Dendritic cell treated with granulocyte-macrophage colony-stimulating factor and Interleukin-4, amounts not matched to agents 40 ng/mL and 50 ng/mL, for 4 days (primary cell): ENCODE measurements at regions not wholly inside any gene's neighbourhood (a gene's known extent, or its start where the extent isn't known, plus 50 kb on each side); places are given as distances from the start of the nearest gene placed in this dataset.

Experiments
- H3K27ac Mint-ChIP-seq: one replicate; pipeline ENCODE4 v1.8.0; 2022; ENCODE audit warnings: mild to moderate bottlenecking, mixed read lengths
- H3K27me3 Mint-ChIP-seq: one replicate; pipeline ENCODE4 v1.8.0; 2022; ENCODE audit warnings: mild to moderate bottlenecking, mixed read lengths
- H3K36me3 Mint-ChIP-seq: one replicate; pipeline ENCODE4 v1.8.0; 2022; ENCODE audit warnings: low read depth, mixed read lengths
- H3K4me1 Mint-ChIP-seq: one replicate; pipeline ENCODE4 v1.8.0; 2022; ENCODE audit warnings: low read depth, mixed read lengths
- H3K4me3 Mint-ChIP-seq: one replicate; pipeline ENCODE4 v1.8.0; 2022; ENCODE audit warnings: mild to moderate bottlenecking, moderate library complexity, mixed read lengths
- H3K9me3 Mint-ChIP-seq: one replicate; pipeline ENCODE4 v1.8.0; 2022; ENCODE audit warnings: mixed read lengths
- intact Hi-C: fragments of 100-400 bp; cut with micrococcal nuclease; formaldehyde crosslinking; loops from one replicate; pipeline ENCODE4 v1.15.0; 2022

DNA sequence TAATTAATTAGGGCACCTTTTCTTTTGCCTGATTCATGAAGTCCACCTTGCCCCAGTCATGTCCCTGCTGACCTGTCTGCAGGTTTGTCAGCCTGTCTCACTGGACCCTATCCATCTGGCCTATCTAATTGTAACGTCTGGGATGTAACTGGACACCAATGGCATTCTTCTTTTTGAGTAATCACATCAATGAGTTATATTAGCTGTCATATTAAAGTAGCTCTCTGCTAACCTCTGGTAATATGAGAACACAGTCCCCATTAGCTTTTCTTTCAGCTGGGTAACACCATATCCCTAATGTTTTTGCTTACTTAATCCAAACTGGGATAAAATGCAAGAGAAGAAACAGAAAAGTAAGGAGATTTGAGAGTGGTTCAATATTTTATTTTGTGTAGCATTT lies 166.2 kb upstream of the VEPH1 start:
- H3K27ac Mint-ChIP-seq = no peak overlapping the region
- H3K4me1 Mint-ChIP-seq = no peaks in the 10 kb centered on the region
- H3K9me3 Mint-ChIP-seq = no peaks in the 10 kb centered on the region
- intact Hi-C loops = no loop called here
- H3K4me3 Mint-ChIP-seq = no peak overlapping the region
- H3K27me3 Mint-ChIP-seq = no peaks in the 10 kb centered on the region
- H3K36me3 Mint-ChIP-seq = no peaks in the 10 kb centered on the region

DNA sequence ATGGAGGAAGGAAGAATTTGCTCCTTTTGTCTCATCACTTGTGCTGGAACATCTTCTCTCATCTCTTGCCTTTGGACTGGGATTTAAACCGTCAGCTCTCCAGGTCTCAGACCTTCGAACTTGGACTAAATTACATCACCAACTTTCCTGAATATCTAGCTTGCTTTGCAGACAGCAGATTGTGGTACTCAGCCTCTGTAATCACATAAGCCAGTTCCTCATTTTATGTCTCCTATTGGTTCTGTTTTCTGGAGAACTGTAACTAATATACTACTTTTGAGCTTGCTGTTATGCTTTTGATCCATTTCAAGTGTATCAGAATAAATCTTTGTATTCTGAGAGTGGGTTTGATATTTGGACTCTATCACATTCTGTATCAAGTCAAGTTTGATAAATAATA lies 164.3 kb upstream of the VEPH1 start:
- Mint-ChIP-seq H3K27ac (no peak overlapping the region), H3K36me3 (no peaks in the 10 kb centered on the region), H3K4me1 (no peaks in the 10 kb centered on the region), H3K27me3 (no peaks in the 10 kb centered on the region), H3K4me3 (no peak overlapping the region), H3K9me3 (no peaks in the 10 kb centered on the region)
- intact Hi-C loops = no loop called here

DNA sequence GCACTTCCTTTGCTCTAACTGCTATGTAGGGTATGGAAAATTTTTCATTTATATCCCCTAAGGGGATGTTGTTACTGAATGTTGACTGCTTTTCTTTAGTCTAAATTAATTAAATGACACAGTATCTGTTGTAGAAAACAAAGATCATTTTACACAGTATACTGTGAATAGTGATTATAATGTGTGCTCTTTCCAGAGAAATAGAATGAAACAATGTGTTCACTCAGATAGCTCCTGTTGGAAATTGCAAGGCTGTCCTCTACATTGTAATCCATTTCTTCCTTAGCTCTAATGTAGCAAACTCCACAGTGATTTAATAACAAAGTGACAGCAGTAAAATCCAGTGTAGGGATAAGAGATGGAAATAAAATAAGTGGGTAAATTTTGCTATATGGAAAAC lies 159.0 kb upstream of the VEPH1 start:
- no peaks in the 10 kb centered on the region for H3K4me1 Mint-ChIP-seq
- H3K27ac Mint-ChIP-seq = no peak overlapping the region
- intact Hi-C loops = no loop called here
- no peaks in the 10 kb centered on the region for H3K27me3 Mint-ChIP-seq
- H3K9me3 Mint-ChIP-seq = no peaks in the 10 kb centered on the region
- H3K36me3 Mint-ChIP-seq = no peaks in the 10 kb centered on the region
- no peak overlapping the region for H3K4me3 Mint-ChIP-seq

DNA sequence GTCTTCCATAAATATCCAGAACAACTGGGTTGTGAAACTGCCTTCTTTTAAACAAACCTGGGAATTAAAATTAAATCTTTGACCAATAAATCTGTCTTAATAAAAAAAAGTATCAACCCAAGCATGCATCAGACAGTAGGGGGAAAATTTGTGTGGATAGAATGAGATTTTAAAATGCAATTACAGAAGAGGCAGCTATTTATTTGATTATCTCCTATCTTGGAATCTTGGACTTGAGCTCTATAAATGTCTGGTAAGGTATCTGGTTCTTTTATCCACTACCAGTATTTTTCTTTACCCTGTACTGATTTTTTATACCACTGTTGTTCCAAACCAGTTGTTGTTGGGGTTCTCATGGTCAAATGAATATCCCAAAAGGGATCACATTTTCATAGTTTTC lies 157.6 kb upstream of the VEPH1 start:
- Mint-ChIP-seq H3K4me1 (no peaks in the 10 kb centered on the region), H3K4me3 (no peak overlapping the region), H3K27ac (no peak overlapping the region), H3K27me3 (no peaks in the 10 kb centered on the region), H3K9me3 (no peaks in the 10 kb centered on the region), H3K36me3 (no peaks in the 10 kb centered on the region)
- intact Hi-C loops = no loop called here

DNA sequence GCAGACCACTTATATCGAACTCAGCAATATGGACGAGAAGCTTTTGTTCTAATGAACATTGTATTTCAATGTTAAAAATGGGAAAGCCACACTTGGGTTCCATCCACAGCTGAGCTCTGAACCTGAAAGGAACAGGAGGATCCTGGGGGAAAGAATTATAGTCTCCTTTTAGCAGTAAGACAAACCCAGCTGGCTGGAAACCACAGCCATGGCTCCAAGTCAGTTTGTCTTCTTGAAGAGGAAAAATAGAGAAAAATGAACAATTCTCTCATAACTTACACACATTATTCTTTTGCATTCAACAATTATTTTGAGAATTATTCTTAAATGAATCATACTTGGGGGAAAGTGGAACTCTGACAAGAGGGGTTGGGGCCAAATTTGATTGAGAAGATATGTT lies 149.2 kb upstream of the VEPH1 start:
- no peak overlapping the region for H3K4me3 Mint-ChIP-seq

DNA sequence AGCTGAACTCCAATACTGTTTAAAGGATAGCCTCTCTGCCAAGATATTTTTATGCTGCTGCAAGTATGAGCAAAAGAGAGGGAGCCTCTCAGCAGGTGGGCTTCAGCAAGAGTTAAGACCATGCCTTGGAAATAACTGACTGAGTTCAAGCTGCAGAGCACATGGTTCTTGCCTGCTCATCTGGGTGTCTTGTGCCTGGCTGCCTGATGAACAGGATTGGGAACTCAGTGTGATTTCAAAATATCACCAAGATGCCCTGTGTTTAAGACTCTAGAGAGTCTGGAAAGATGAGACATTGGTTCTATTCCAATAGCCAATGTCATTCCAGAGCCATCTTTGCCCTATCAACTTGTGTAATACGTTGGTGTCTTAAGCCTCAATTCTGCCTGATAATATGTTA lies 147.5 kb upstream of the VEPH1 start:
- H3K4me1 Mint-ChIP-seq = no peaks in the 10 kb centered on the region
- no peaks in the 10 kb centered on the region for H3K27me3 Mint-ChIP-seq
- H3K4me3 Mint-ChIP-seq = no peak overlapping the region
- H3K9me3 Mint-ChIP-seq = no peaks in the 10 kb centered on the region
- no peaks in the 10 kb centered on the region for H3K36me3 Mint-ChIP-seq
- intact Hi-C loops = no loop called here
- H3K27ac Mint-ChIP-seq = no peak overlapping the region

More for the DNA sequence above, 149.2 kb upstream of the VEPH1 start:
- intact Hi-C loops = no loop called here
- no peaks in the 10 kb centered on the region for H3K36me3 Mint-ChIP-seq
- no peaks in the 10 kb centered on the region for H3K9me3 Mint-ChIP-seq
- H3K27me3 Mint-ChIP-seq = no peaks in the 10 kb centered on the region
- H3K27ac Mint-ChIP-seq = no peak overlapping the region
- no peaks in the 10 kb centered on the region for H3K4me1 Mint-ChIP-seq

DNA sequence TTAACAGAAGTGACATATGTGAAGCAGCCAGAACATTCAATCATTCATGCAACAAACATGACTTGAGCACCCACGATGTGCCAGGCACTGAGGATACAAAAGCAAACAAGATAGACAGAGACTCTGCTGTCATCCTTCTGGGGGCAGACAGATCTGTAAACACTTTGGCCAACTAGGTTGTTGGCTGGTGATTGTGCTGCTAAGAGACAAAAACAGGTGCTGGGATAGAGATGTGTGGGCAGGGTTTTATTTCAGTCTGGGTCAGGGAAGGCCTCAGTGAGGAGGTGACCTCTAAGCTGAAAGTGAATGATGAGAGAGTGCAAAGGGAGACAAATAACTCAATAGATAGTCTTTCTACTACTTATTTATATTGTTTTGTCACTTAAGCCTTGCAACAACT lies 147.0 kb upstream of the VEPH1 start:
- no peaks in the 10 kb centered on the region for H3K36me3 Mint-ChIP-seq
- no peak overlapping the region for H3K4me3 Mint-ChIP-seq
- intact Hi-C loops = no loop called here
- H3K4me1 Mint-ChIP-seq = no peaks in the 10 kb centered on the region
- no peak overlapping the region for H3K27ac Mint-ChIP-seq
- H3K9me3 Mint-ChIP-seq = no peaks in the 10 kb centered on the region
- no peaks in the 10 kb centered on the region for H3K27me3 Mint-ChIP-seq

DNA sequence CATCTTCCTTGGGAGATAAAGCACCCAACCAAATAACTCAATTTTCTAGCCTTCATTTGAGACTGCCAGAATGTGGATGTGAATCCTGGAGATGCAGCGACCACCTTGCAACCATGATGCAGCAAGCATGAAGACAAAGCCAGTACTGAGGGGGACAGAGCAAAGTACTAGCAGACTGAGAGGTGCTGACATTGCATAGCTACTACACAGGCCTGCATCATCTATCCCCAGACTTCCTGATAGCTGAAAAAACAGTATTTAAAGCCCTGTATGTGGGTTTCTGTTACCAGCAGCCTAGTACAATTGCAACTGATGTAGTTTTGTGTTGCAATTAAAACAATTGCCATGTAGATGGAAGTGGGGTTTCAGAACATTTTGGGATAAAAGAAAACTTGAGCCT lies 146.3 kb upstream of the VEPH1 start:
- no peak overlapping the region for H3K27ac Mint-ChIP-seq
- no peaks in the 10 kb centered on the region for H3K4me1 Mint-ChIP-seq
- no peaks in the 10 kb centered on the region for H3K27me3 Mint-ChIP-seq
- H3K36me3 Mint-ChIP-seq = no peaks in the 10 kb centered on the region
- no peak overlapping the region for H3K4me3 Mint-ChIP-seq
- intact Hi-C loops = no loop called here
- no peaks in the 10 kb centered on the region for H3K9me3 Mint-ChIP-seq

DNA sequence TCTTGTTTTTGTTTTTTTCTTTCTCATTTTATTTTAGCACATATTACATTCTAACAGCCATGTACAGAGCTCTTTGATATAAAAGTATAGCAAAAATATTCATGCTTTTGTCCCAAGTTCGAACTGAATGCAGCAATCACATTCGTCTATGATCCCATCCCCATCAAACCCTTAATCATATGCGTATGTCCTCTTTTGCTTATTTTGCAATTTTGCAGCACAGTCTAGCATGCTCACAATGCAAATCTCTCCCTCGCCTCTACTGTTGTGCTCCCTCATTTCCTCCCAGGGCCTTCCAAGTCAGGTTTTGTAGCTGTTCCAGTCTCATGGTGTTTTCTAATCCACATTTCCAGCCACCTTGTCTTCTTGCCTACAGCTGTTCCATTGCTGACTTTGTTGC lies 144.6 kb upstream of the VEPH1 start:
- H3K4me1 Mint-ChIP-seq = no peaks in the 10 kb centered on the region
- H3K27ac Mint-ChIP-seq = no peak overlapping the region
- H3K9me3 Mint-ChIP-seq = no peaks in the 10 kb centered on the region
- H3K4me3 Mint-ChIP-seq = no peak overlapping the region
- H3K36me3 Mint-ChIP-seq = no peaks in the 10 kb centered on the region
- no peaks in the 10 kb centered on the region for H3K27me3 Mint-ChIP-seq
- intact Hi-C loops = no loop called here

DNA sequence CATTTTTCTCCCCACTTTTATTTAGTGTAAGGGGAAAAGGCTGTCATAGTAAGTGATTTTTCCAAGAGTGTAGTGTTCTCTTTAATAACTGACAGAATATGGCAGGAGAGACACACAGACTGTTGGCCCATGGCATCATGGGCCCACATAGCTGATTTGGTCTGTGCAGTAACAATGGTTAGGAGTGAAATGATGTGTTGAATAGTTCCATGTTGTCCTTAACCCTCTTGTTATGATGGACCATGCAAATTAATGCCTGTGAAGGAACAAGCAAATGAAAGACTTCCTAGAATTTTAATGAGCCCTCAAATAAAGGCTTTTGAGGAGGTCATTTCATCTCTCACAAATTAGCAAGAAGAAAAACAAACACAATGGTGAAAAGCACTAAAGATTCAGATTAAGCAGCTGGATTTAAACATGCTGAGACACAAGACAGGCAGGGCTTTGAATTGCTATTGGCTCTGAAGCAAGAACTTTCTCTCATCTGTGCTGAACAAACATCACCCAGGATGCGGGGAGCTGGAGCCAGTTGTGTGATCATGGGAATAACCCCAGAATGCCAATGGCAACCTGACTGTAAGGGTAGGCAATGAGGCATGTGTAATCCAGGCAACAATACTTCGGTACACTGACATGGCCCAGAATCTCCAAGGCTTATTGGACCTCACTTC lies 136.7 kb upstream of the VEPH1 start:
- no peak overlapping the region for H3K27ac Mint-ChIP-seq
- intact Hi-C loops = no loop called here
- no peaks in the 10 kb centered on the region for H3K36me3 Mint-ChIP-seq
- H3K27me3 Mint-ChIP-seq = no peaks in the 10 kb centered on the region
- no peak overlapping the region for H3K4me3 Mint-ChIP-seq
- no peaks in the 10 kb centered on the region for H3K4me1 Mint-ChIP-seq
- peaks cover 26% of the 10 kb centered on the region for H3K9me3 Mint-ChIP-seq

DNA sequence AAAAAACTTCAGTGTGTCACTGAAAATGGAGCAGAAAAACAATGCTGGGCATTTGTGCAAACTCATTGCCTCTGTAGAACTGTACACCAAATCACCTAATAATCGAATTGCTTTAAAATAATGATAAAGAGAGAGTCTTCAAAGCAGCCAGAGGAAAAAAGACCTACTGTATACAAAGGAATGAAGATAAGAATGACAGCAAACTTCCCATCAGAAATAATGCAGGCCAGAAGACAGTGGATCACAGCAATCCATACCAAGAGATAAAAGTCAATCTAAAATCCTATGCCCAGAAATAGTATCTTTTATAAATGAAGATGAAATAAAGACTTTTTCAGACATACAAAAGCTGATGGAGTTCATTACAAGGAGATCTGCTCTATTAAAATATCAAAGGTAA lies 134.7 kb upstream of the VEPH1 start:
- Mint-ChIP-seq H3K9me3 (peaks cover 26% of the 10 kb centered on the region), H3K27ac (no peak overlapping the region), H3K36me3 (no peaks in the 10 kb centered on the region), H3K4me3 (no peak overlapping the region), H3K27me3 (no peaks in the 10 kb centered on the region), H3K4me1 (no peaks in the 10 kb centered on the region)
- intact Hi-C loops = no loop called here

DNA sequence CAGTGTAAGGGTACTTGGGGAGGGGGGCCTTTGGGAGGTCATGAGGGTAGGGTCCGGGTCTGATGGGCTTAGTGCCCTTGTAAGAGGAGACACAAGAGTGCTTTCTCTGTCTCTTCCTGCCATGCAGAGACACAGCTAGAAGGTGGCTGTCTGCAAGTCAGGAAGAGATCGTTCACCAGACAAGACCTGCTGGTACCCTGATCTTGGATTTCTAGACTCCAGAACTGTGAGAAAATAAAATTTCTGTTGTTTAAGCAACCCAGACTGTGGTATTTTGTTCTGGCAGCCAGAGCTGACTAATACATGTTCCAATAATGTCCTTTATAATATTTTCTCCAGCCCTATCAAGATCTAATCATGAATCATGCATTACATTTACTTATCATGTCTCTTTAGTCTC lies 130.0 kb upstream of the VEPH1 start:
- Mint-ChIP-seq H3K9me3 (peaks cover 17% of the 10 kb centered on the region), H3K36me3 (no peaks in the 10 kb centered on the region), H3K4me1 (no peaks in the 10 kb centered on the region), H3K27ac (no peak overlapping the region), H3K27me3 (no peaks in the 10 kb centered on the region), H3K4me3 (no peak overlapping the region)
- intact Hi-C loops = no loop called here

DNA sequence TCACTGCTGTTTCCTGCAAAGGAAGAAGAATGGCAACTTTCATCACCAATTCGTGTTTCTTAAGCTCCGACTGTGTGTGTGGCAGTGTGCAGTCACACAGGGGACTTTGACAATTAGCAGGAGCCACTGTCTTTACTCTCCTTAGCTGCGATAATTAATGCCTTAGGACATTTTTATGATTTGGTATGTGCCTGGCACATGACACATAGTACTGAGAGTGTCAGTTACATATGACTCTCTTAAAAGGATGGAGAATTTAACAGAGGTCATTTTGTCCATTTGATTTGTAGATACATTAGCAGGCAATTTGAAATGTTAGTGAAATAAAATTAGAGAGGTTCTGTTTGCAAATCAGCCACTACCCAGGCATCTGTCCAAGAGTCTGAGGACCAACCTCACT lies 128.9 kb upstream of the VEPH1 start:
- no peaks in the 10 kb centered on the region for H3K4me1 Mint-ChIP-seq
- H3K36me3 Mint-ChIP-seq = no peaks in the 10 kb centered on the region
- H3K27ac Mint-ChIP-seq = no peak overlapping the region
- intact Hi-C loops = no loop called here
- H3K9me3 Mint-ChIP-seq = peaks cover 6% of the 10 kb centered on the region
- H3K4me3 Mint-ChIP-seq = no peak overlapping the region
- no peaks in the 10 kb centered on the region for H3K27me3 Mint-ChIP-seq

DNA sequence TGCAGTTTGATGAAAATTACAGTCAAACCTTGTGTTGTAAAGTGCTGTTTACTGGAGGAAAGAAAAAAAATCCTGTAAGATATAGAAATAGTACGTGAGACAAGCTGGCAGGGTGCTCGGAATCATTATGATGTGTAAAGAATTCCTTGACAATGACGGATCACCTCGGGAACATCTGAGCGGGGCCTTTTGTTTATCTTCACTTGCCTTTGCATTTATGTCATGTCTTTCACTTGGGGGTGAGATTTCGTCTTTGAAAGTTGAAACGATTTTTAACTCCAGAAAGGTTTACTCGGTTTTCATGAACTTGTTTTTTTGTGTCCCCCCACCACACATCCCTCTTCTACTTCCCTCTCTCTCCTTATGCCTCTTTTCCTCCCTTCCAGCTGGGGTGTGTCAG lies 128.3 kb upstream of the VEPH1 start:
- intact Hi-C loops = no loop called here
- Mint-ChIP-seq H3K4me3 (no peak overlapping the region), H3K4me1 (no peaks in the 10 kb centered on the region), H3K27me3 (no peaks in the 10 kb centered on the region), H3K36me3 (no peaks in the 10 kb centered on the region), H3K27ac (no peak overlapping the region), H3K9me3 (no peaks in the 10 kb centered on the region)

DNA sequence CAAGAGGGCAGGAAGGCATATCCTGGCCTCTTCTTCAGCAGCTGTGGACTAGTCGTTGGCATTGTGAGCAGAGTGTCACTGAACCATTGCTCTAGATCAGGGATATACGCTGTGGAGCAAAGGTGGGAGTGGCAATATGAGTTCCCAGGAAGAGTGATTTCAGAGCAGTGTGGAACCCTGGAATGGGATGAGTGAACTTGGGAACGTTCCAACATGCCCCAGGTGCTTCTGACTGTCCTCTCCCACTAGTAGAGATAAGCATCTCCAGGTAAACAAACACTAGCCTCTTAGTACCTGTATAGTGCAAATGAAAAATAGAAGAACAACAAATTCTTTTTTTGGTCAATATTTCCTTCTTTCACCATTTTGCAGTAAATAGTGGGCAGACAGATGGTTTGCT lies 123.6 kb upstream of the VEPH1 start:
- no peak overlapping the region for H3K27ac Mint-ChIP-seq
- no peak overlapping the region for H3K4me3 Mint-ChIP-seq
- H3K27me3 Mint-ChIP-seq = peaks cover 3% of the 10 kb centered on the region
- intact Hi-C loops = no loop called here
- no peaks in the 10 kb centered on the region for H3K36me3 Mint-ChIP-seq
- no peaks in the 10 kb centered on the region for H3K4me1 Mint-ChIP-seq
- no peaks in the 10 kb centered on the region for H3K9me3 Mint-ChIP-seq
